Keratinocyte (primary cell): ENCODE measurements at regions not wholly inside any gene's neighbourhood (a gene's known extent, or its start where the extent isn't known, plus 50 kb on each side); places are given as distances from the start of the nearest gene placed in this dataset.

Experiments
- DNase-seq: peaks from one replicate; pipeline ENCODE4 v3.0.0-alpha.2; 2011; ENCODE audit warnings: low read depth, missing footprints, low spot score
- FAIRE-seq: peaks from 2 replicates; lab custom pipeline; 2011; peaks lifted over from hg19 to GRCh38; lab: Jason Lieb, UNC
- H2AFZ ChIP-seq: 2 replicates; pipeline ENCODE4 v1.6.0; 2012; ENCODE audit warnings: low read length, control low read depth, inconsistent platforms; ENCODE audit not compliant: control insufficient read depth
- H3K27ac ChIP-seq: 2 replicates; pipeline ENCODE4 v1.5.1; 2011; ENCODE audit warnings: low read length; ENCODE audit not compliant: control insufficient read depth, insufficient read depth
- H3K27me3 ChIP-seq: 3 replicates; pipeline ENCODE4 v1.6.0; 2011; ENCODE audit warnings: low read length; ENCODE audit not compliant: control insufficient read depth, insufficient read depth; ENCODE audit errors: extremely low read depth
- H3K36me3 ChIP-seq, 2 experiments: 2 replicates in 1 of 2; 3 replicates in 1 of 2; pipeline ENCODE4 v1.5.1; 2011; ENCODE audit warnings: low read length in 2 of 2, mild to moderate bottlenecking in 1 of 2; ENCODE audit not compliant: control insufficient read depth in 2 of 2, insufficient read depth in 2 of 2; ENCODE audit errors: extremely low read depth in 1 of 2
- H3K4me1 ChIP-seq: 3 replicates; pipeline ENCODE4 v1.5.1; 2011; ENCODE audit warnings: low read length; ENCODE audit not compliant: control insufficient read depth, insufficient read depth; ENCODE audit errors: extremely low read depth
- H3K4me2 ChIP-seq: 3 replicates; pipeline ENCODE4 v1.6.0; 2011; ENCODE audit warnings: low read depth, low read length; ENCODE audit not compliant: control insufficient read depth, insufficient read depth; ENCODE audit errors: extremely low read depth
- H3K4me3 ChIP-seq, 3 experiments: fragments of 200-600 bp in 1 of 3; sonication (generic) in 1 of 3; 2 replicates in 2 of 3; 3 replicates in 1 of 3; pipeline ENCODE4 v1.5.1; 2011 to 2016; ENCODE audit warnings: low read length in 3 of 3, mild to moderate bottlenecking in 3 of 3, control low read depth in 2 of 3, inconsistent platforms in 1 of 3, low read depth in 1 of 3, mixed read lengths in 1 of 3, mixed run types in 1 of 3, moderate library complexity in 1 of 3; ENCODE audit not compliant: control insufficient read depth in 2 of 3, insufficient read depth in 2 of 3; ENCODE audit errors: extremely low read depth in 1 of 3
- H3K79me2 ChIP-seq: 2 replicates; pipeline ENCODE4 v1.6.0; 2012; ENCODE audit warnings: low read length; ENCODE audit not compliant: control insufficient read depth, insufficient read depth
- H3K9ac ChIP-seq: 3 replicates; pipeline ENCODE4 v1.6.0; 2011; ENCODE audit warnings: low read length; ENCODE audit not compliant: control insufficient read depth, insufficient read depth; ENCODE audit errors: extremely low read depth
- H3K9me1 ChIP-seq: 3 replicates; pipeline ENCODE4 v1.6.0; 2011; ENCODE audit warnings: low read length; ENCODE audit not compliant: control insufficient read depth, insufficient read depth; ENCODE audit errors: extremely low read depth
- H3K9me3 ChIP-seq: 2 replicates; pipeline ENCODE4 v1.5.1; 2012; ENCODE audit warnings: low read depth, low read length; ENCODE audit not compliant: control insufficient read depth
- H4K20me1 ChIP-seq: 3 replicates; pipeline ENCODE4 v1.6.0; 2011; ENCODE audit warnings: low read length; ENCODE audit not compliant: control insufficient read depth, insufficient read depth; ENCODE audit errors: extremely low read depth
- EZH2 ChIP-seq: IDR thresholded peaks from one replicate; pipeline ENCODE4 v1.6.1; 2012; ENCODE audit warnings: inconsistent platforms, mild to moderate bottlenecking, low read length, moderate library complexity
- dilution Hi-C: fragments of 300-500 bp; cut with MboI; formaldehyde crosslinking; loops from one replicate; pipeline ENCODE4 v1.7.0; 2020; ENCODE audit warnings: low sequenced_read_pairs; ENCODE audit not compliant: extremely low pct_ligation_motif_present
- TF ChIP-seq, protein P1 (sequence below), 3 experiments: IDR thresholded peaks in 1 of 3; conservative IDR thresholded peaks in 1 of 3; optimal IDR thresholded peaks in 1 of 3; 2 replicates in 2 of 3; 3 replicates in 1 of 3; pipeline versions ENCODE3 to v1.5.1; 2011; ENCODE audit warnings: low read length in 3 of 3, mild to moderate bottlenecking in 3 of 3, moderate library complexity in 2 of 3, control low read depth in 1 of 3, inconsistent platforms in 1 of 3; ENCODE audit not compliant: insufficient read depth in 2 of 3; ENCODE audit errors: extremely low read depth in 1 of 3

DNA sequence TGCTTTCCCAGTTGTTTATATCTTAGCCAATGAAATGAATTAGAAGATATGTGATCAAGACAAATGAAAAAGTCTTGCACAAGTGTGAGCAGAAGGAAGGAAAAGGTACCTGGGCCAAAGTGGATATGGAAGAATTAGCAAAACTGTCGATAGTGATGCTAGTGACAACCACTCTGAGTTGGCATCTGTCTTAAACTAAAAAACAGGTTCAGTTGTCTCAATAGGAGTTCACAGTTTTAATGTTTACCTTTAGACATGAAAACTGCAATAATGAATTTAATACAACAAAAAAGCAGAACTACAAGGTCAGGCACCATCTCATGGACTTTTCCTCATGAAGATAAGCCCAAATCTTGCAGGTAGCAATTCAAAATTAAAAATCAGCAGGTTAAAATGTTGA, 688.5 kb downstream of the EFNB2 start:
- Histone ChIP-seq H4K20me1 (no peaks in the 10 kb centered on the region), H3K4me2 (no peak overlapping the region), H3K36me3 (no peaks in the 10 kb centered on the region), H3K9me3 (no peaks in the 10 kb centered on the region), H3K27ac (no peak overlapping the region), H3K27me3 (no peaks in the 10 kb centered on the region), H2AFZ (no peak overlapping the region), H3K4me3 (no peak overlapping the region), H3K9me1 (no peaks in the 10 kb centered on the region), H3K4me1 (peaks cover 17% of the 10 kb centered on the region), H3K9ac (no peak overlapping the region), H3K79me2 (no peaks in the 10 kb centered on the region)
- no peak for DNase-seq
- no peak for FAIRE-seq
- TF ChIP-seq EZH2, result no peak
- TF ChIP-seq, protein P1, sequence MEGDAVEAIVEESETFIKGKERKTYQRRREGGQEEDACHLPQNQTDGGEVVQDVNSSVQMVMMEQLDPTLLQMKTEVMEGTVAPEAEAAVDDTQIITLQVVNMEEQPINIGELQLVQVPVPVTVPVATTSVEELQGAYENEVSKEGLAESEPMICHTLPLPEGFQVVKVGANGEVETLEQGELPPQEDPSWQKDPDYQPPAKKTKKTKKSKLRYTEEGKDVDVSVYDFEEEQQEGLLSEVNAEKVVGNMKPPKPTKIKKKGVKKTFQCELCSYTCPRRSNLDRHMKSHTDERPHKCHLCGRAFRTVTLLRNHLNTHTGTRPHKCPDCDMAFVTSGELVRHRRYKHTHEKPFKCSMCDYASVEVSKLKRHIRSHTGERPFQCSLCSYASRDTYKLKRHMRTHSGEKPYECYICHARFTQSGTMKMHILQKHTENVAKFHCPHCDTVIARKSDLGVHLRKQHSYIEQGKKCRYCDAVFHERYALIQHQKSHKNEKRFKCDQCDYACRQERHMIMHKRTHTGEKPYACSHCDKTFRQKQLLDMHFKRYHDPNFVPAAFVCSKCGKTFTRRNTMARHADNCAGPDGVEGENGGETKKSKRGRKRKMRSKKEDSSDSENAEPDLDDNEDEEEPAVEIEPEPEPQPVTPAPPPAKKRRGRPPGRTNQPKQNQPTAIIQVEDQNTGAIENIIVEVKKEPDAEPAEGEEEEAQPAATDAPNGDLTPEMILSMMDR (optimal IDR thresholded peaks at IDR 0.05 in 1 of 3, IDR thresholded peaks at IDR 0.05 in 1 of 3, conservative IDR thresholded peaks at IDR 0.05 in 1 of 3; ENCODE audit: extremely low read depth in 1 of 3, insufficient read depth in 2 of 3, low read length in 3 of 3), result no peak
- dilution Hi-C loops, result no loop called here

DNA sequence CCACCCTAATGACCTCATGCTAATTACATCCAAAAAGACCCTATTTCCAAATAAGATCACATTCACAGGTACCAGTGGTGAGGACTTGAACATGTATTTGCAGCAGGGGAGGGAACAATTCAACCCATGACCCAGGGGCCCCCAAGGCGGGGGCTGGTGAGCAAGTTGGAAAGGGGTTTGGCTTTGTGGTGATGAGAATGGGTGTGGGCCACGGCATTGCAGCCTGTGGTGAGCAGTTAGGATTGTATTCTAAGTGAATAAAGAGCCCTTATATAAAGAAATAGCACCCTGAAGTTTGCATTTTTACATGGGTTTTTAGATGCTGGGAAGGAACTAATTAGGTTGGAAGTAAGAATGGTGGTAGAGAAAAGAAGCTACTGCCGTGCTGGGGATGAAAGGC, 694.2 kb downstream of the EFNB2 start:
- Histone ChIP-seq H3K9ac (no peak overlapping the region), H3K36me3 (no peaks in the 10 kb centered on the region), H3K27me3 (no peaks in the 10 kb centered on the region), H3K9me1 (no peaks in the 10 kb centered on the region), H2AFZ (no peak overlapping the region), H3K4me3 (no peak overlapping the region), H3K4me2 (no peak overlapping the region), H3K9me3 (no peaks in the 10 kb centered on the region), H3K4me1 (no peaks in the 10 kb centered on the region), H3K79me2 (no peaks in the 10 kb centered on the region), H3K27ac (no peak overlapping the region), H4K20me1 (no peaks in the 10 kb centered on the region)
- no peak for FAIRE-seq
- TF ChIP-seq, protein P1 (optimal IDR thresholded peaks at IDR 0.05 in 1 of 3, IDR thresholded peaks at IDR 0.05 in 1 of 3, conservative IDR thresholded peaks at IDR 0.05 in 1 of 3; ENCODE audit: extremely low read depth in 1 of 3, insufficient read depth in 2 of 3, low read length in 3 of 3), result no peak
- TF ChIP-seq EZH2, result no peak
- DNase-seq, result no peak
- dilution Hi-C loops, result no loop called here
